CD14-positive monocyte (primary cell): ENCODE measurements at regions not wholly inside any gene's neighbourhood (a gene's known extent, or its start where the extent isn't known, plus 50 kb on each side); places are given as distances from the start of the nearest gene placed in this dataset.

Source experiments
- DNase-seq, 3 donors: peaks; one replicate each; pipeline ENCODE4 v3.0.0-alpha.2; 2011 to 2022
- H2AFZ ChIP-seq: 2 replicates; pipeline ENCODE4 v1.6.0; 2012; ENCODE audit warnings: mild to moderate bottlenecking, low read depth, low read length, inconsistent platforms; ENCODE audit not compliant: insufficient read depth, poor library complexity, severe bottlenecking
- H3K27ac ChIP-seq, 2 donors: 1 replicate in 1 of 2; 2 replicates in 1 of 2; pipeline ENCODE4 v1.5.1; 2012 to 2013; ENCODE audit warnings: low read length in 2 of 2, control low read depth in 1 of 2, inconsistent platforms in 1 of 2, low read depth in 1 of 2, mild to moderate bottlenecking in 1 of 2
- H3K27me3 ChIP-seq, 2 donors: one replicate each; pipeline versions ENCODE4 v1.6.0 to v1.6.1; 2011 to 2013; ENCODE audit warnings: low read length in 2 of 2; ENCODE audit not compliant: control insufficient read depth in 2 of 2, insufficient read depth in 2 of 2
- H3K36me3 ChIP-seq, 2 donors: replicated peaks in 1 of 2; 1 replicate in 1 of 2; 2 replicates in 1 of 2; pipeline versions ENCODE4 v1.5.1 to v1.6.1; 2012 to 2013; ENCODE audit warnings: low read length in 2 of 2, control low read depth in 1 of 2, inconsistent platforms in 1 of 2, mild to moderate bottlenecking in 1 of 2; ENCODE audit not compliant: insufficient read depth in 2 of 2, control insufficient read depth in 1 of 2
- H3K4me1 ChIP-seq, 2 donors: 1 replicate in 1 of 2; 2 replicates in 1 of 2; pipeline versions ENCODE4 v1.5.1 to v1.6.1; 2012 to 2013; ENCODE audit warnings: low read length in 2 of 2, control low read depth in 1 of 2, inconsistent platforms in 1 of 2, mild to moderate bottlenecking in 1 of 2, moderate library complexity in 1 of 2; ENCODE audit not compliant: insufficient read depth in 2 of 2, control insufficient read depth in 1 of 2
- H3K4me2 ChIP-seq: replicated peaks from 2 replicates; pipeline ENCODE3; 2012; ENCODE audit warnings: low read length, moderate library complexity, mild to moderate bottlenecking; ENCODE audit not compliant: poor library complexity, severe bottlenecking; ENCODE audit errors: extremely low read depth
- H3K4me3 ChIP-seq, 3 experiments: fragments of 200-600 bp in 1 of 3; sonication (generic) in 1 of 3; replicated peaks in 1 of 3; 1 replicate in 2 of 3; 2 replicates in 1 of 3; pipeline ENCODE4 v1.5.1; 2011 to 2013; ENCODE audit warnings: low read length in 3 of 3, mild to moderate bottlenecking in 3 of 3, control low read depth in 2 of 3, low read depth in 2 of 3, inconsistent platforms in 1 of 3, moderate library complexity in 1 of 3
- H3K79me2 ChIP-seq: 2 replicates; pipeline ENCODE4 v1.6.0; 2012; ENCODE audit warnings: mild to moderate bottlenecking, control low read depth, inconsistent platforms, low read length, moderate library complexity; ENCODE audit not compliant: insufficient read depth
- H3K9ac ChIP-seq: 2 replicates; pipeline ENCODE4 v1.6.0; 2017; ENCODE audit warnings: low read length, mild to moderate bottlenecking; ENCODE audit not compliant: insufficient read depth, poor library complexity, severe bottlenecking
- H3K9me3 ChIP-seq, 2 donors: replicated peaks in 1 of 2; 1 replicate in 1 of 2; 2 replicates in 1 of 2; pipeline versions ENCODE4 v1.5.1 to v1.6.1; 2012 to 2013; ENCODE audit warnings: low read length in 2 of 2, control low read depth in 1 of 2; ENCODE audit not compliant: control insufficient read depth in 1 of 2, insufficient read depth in 1 of 2
- H4K20me1 ChIP-seq: 2 replicates; pipeline ENCODE4 v1.6.0; 2012; ENCODE audit warnings: mild to moderate bottlenecking, low read length, control low read depth, moderate library complexity; ENCODE audit not compliant: insufficient read depth
- H3K27ac Mint-ChIP-seq, 7 donors: one replicate each; pipeline ENCODE4 v1.8.0; 2020; ENCODE audit warnings: mild to moderate bottlenecking in 7 of 7, mixed read lengths in 7 of 7, moderate library complexity in 6 of 7, inconsistent platforms in 2 of 7
- H3K27me3 Mint-ChIP-seq, 3 donors: one replicate each; pipeline ENCODE4 v1.8.0; 2021 to 2022; ENCODE audit warnings: low read depth in 3 of 3, mild to moderate bottlenecking in 3 of 3, mixed read lengths in 3 of 3, moderate library complexity in 3 of 3, inconsistent platforms in 1 of 3
- H3K36me3 Mint-ChIP-seq, 2 donors: one replicate each; pipeline ENCODE4 v1.8.0; 2020; ENCODE audit warnings: mixed read lengths in 2 of 2, inconsistent platforms in 1 of 2, mild to moderate bottlenecking in 1 of 2
- H3K4me1 Mint-ChIP-seq: one replicate; pipeline ENCODE4 v1.8.0; 2020; ENCODE audit warnings: mild to moderate bottlenecking, mixed read lengths
- H3K4me3 Mint-ChIP-seq, 2 donors: one replicate each; pipeline ENCODE4 v1.8.0; 2020; ENCODE audit warnings: mild to moderate bottlenecking in 2 of 2, mixed read lengths in 2 of 2, moderate library complexity in 1 of 2
- H3K9me3 Mint-ChIP-seq, 7 donors: one replicate each; pipeline ENCODE4 v1.8.0; 2020 to 2022; ENCODE audit warnings: mixed read lengths in 7 of 7, mild to moderate bottlenecking in 6 of 7, moderate library complexity in 6 of 7, inconsistent platforms in 2 of 7
- WGBS: methylation state at CpG from one replicate; pipeline ENCODE4 v1.1.5; 2013; ENCODE audit warnings: missing lambda C conversion rate; ENCODE audit not compliant: insufficient coverage; 5-methylcytosine and 5-hydroxymethylcytosine counted together
- intact Hi-C, 2 donors: fragments of 100-400 bp; cut with micrococcal nuclease; formaldehyde crosslinking; loops; one replicate each; pipeline versions ENCODE4 v1.15.0 to v1.15.1; 2023
- TF ChIP-seq, protein P1 (sequence below): fragments of 200-600 bp; IDR thresholded peaks from one replicate; pipeline ENCODE4 v1.8.0; 2022; ENCODE audit warnings: antibody characterized with exemption, mild to moderate bottlenecking

DNA sequence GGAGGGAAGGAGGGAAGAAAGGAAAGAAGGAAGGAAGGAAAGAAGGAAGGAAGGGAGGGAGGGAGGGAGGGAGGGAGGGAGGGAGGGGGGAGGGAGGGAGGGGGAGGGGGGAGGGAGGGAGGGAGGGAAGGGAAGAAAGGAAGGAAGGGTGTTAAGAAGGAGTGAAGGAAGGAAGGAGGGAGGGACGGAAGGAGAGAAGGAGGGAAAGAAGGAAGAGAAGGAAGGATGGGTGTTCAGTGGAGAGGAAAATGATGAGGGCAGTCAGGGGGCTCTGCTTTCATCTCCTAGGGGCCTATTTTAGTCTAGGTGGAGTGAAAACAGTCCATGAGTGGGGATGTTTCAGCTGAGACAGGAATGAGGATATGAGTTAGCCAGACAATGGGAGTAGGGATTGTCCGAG, 357.0 kb upstream of the C16orf82 start:
- Histone ChIP-seq H2AFZ (no peak overlapping the region), H4K20me1 (no peaks in the 10 kb centered on the region), H3K36me3 (no peaks in the 10 kb centered on the region), H3K79me2 (no peaks in the 10 kb centered on the region), H3K27ac (no peak overlapping the region), H3K9ac (no peak overlapping the region), H3K27me3 (no peaks in the 10 kb centered on the region), H3K4me3 (no peak overlapping the region), H3K4me2 (no peak overlapping the region), H3K4me1 (no peaks in the 10 kb centered on the region), H3K9me3 (no peaks in the 10 kb centered on the region)
- no peaks in the 10 kb centered on the region for H3K36me3 Mint-ChIP-seq
- no peak overlapping the region for H3K27ac Mint-ChIP-seq
- H3K9me3 Mint-ChIP-seq: peaks cover 0 to 2% (median 1%) of the 10 kb centered on the region in 7 donors
- H3K27me3 Mint-ChIP-seq: peaks cover 1 to 2% (median 1%) of the 10 kb centered on the region in 3 donors
- no peak overlapping the region for H3K4me3 Mint-ChIP-seq
- TF ChIP-seq, protein P1, sequence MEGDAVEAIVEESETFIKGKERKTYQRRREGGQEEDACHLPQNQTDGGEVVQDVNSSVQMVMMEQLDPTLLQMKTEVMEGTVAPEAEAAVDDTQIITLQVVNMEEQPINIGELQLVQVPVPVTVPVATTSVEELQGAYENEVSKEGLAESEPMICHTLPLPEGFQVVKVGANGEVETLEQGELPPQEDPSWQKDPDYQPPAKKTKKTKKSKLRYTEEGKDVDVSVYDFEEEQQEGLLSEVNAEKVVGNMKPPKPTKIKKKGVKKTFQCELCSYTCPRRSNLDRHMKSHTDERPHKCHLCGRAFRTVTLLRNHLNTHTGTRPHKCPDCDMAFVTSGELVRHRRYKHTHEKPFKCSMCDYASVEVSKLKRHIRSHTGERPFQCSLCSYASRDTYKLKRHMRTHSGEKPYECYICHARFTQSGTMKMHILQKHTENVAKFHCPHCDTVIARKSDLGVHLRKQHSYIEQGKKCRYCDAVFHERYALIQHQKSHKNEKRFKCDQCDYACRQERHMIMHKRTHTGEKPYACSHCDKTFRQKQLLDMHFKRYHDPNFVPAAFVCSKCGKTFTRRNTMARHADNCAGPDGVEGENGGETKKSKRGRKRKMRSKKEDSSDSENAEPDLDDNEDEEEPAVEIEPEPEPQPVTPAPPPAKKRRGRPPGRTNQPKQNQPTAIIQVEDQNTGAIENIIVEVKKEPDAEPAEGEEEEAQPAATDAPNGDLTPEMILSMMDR: no peak
- 86% methylated on average over 1 of the region's 2 CpGs for WGBS
- intact Hi-C loops: no loop called here
- no peaks in the 10 kb centered on the region for H3K4me1 Mint-ChIP-seq
- DNase-seq: no peak

DNA sequence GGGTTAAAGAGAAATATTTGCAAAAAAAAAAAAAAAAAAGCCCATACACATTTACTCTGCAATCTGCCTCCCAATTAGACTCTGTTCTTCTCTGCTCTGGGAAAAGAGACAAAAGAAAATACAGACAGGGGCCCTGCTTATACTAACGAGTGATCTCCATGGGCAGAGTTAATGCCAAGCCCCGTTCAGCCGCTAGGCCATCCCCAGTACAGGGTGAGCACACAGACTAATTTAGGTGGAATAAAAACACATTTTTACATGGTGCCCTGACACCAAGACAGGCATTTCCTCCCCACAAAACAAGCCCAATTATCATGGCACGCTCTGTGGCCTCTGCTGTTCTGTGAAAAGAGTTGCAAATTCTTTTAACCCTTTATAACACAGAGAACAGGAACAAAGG, 356.3 kb upstream of the C16orf82 start:
- Histone ChIP-seq H2AFZ (no peak overlapping the region), H3K9ac (no peak overlapping the region), H3K36me3 (no peaks in the 10 kb centered on the region), H3K4me2 (no peak overlapping the region), H3K27ac (no peak overlapping the region), H3K4me1 (no peaks in the 10 kb centered on the region), H3K27me3 (no peaks in the 10 kb centered on the region), H3K9me3 (no peaks in the 10 kb centered on the region), H4K20me1 (no peaks in the 10 kb centered on the region), H3K4me3 (no peak overlapping the region), H3K79me2 (no peaks in the 10 kb centered on the region)
- TF ChIP-seq, protein P1: no peak
- DNase-seq: no peak
- Mint-ChIP-seq H3K9me3 (peaks cover 0 to 2% (median 0%) of the 10 kb centered on the region in 7 donors), H3K27me3 (peaks cover 1 to 2% (median 1%) of the 10 kb centered on the region in 3 donors), H3K27ac (no peak overlapping the region), H3K4me3 (no peak overlapping the region), H3K36me3 (no peaks in the 10 kb centered on the region), H3K4me1 (no peaks in the 10 kb centered on the region)
- intact Hi-C loops: no loop called here
- 60% methylated on average over 3 of the region's 4 CpGs for WGBS
